Smooth muscle cell (in vitro differentiated cells): ENCODE measurements at regions not wholly inside any gene's neighbourhood (a gene's known extent, or its start where the extent isn't known, plus 50 kb on each side); places are given as distances from the start of the nearest gene placed in this dataset.

Experiments used
- DNase-seq: peaks from one replicate; lab custom pipeline; 2025; ENCODE audit not compliant: unreplicated experiment; lab: John Stamatoyannopoulos, UW
- H2AFZ ChIP-seq: fragments of 200-600 bp; sonication (generic); 2 replicates; pipeline ENCODE4 v1.6.0; 2016; ENCODE audit warnings: antibody characterized with exemption, low read depth, mild to moderate bottlenecking
- H3F3A ChIP-seq: fragments of 200-600 bp; sonication (generic); 2 replicates; pipeline ENCODE4 v1.6.0; 2017; ENCODE audit warnings: antibody characterized with exemption, low read depth
- H3K27ac ChIP-seq: fragments of 200-600 bp; sonication (generic); 2 replicates; pipeline ENCODE4 v1.5.1; 2016; ENCODE audit warnings: low read depth, mild to moderate bottlenecking
- H3K27me3 ChIP-seq: fragments of 200-600 bp; sonication (generic); 2 replicates; pipeline ENCODE4 v1.6.1; 2016; ENCODE audit warnings: low read depth, mild to moderate bottlenecking
- H3K36me3 ChIP-seq: fragments of 200-600 bp; sonication (generic); 2 replicates; pipeline ENCODE4 v1.5.1; 2016; ENCODE audit warnings: low read depth
- H3K4me1 ChIP-seq: fragments of 200-600 bp; sonication (generic); 2 replicates; pipeline ENCODE4 v1.5.1; 2016; ENCODE audit warnings: low read depth
- H3K4me2 ChIP-seq: fragments of 200-600 bp; sonication (generic); 2 replicates; pipeline ENCODE4 v1.6.0; 2016; ENCODE audit warnings: mild to moderate bottlenecking
- H3K4me3 ChIP-seq: fragments of 200-600 bp; sonication (generic); 2 replicates; pipeline ENCODE4 v1.5.1; 2016; ENCODE audit warnings: mild to moderate bottlenecking
- H3K79me2 ChIP-seq: fragments of 200-600 bp; sonication (generic); 2 replicates; pipeline ENCODE4 v1.6.0; 2016; ENCODE audit warnings: low read depth, mild to moderate bottlenecking
- H3K9ac ChIP-seq: fragments of 200-600 bp; sonication (generic); 2 replicates; pipeline ENCODE4 v1.6.0; 2016; ENCODE audit warnings: low read depth
- H3K9me3 ChIP-seq: fragments of 200-600 bp; sonication (generic); replicated peaks from 2 replicates; pipeline ENCODE4 v1.5.1; 2016; ENCODE audit warnings: low read depth
- H4K20me1 ChIP-seq: fragments of 200-600 bp; sonication (generic); 2 replicates; pipeline ENCODE4 v1.6.0; 2016; ENCODE audit warnings: low read depth
- WGBS: methylation state at CpG from one replicate; pipeline ENCODE4 v1.1.7; 2016; ENCODE audit warnings: low lambda C conversion rate; 5-methylcytosine and 5-hydroxymethylcytosine counted together
- TF ChIP-seq, protein P1 (sequence below): fragments of 200-600 bp; sonication (generic); IDR thresholded peaks from 2 replicates; pipeline ENCODE4 v1.5.1; 2017; ENCODE audit warnings: borderline replicate concordance, mild to moderate bottlenecking, antibody characterized with exemption; ENCODE audit not compliant: insufficient read depth, poor library complexity, severe bottlenecking

DNA sequence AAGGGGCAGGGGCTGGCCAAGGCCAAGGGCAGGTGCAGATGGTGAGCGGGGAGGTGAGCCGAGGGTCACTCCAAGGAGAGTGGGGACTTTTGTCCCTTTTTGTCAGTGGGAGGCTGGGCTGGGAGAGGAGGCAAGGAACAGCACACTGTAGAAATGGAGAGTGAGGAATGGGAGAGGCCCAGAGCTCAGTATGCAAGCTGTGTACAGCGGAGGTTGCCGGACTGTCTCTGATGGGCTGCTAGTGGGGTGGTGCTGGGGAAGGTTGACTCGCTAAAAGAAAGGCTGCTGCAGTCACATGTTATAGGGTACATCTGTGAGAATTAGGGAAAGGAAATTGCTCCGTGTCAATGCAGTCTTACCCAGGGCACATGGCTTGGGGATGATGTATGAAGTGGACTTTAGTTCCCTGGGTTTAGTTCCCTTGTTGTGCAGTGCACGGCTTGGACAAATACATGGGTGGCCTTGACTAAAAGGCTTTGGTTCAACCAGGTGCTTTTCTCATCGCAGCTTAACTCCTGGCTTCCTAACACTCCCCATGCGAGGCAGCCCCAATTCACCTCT lies 57.1 kb upstream of the STX18 start:
- no peak overlapping the region for H3K4me3 ChIP-seq
- H3K36me3 ChIP-seq: no peaks in the 10 kb centered on the region
- H3K4me1 ChIP-seq: no peaks in the 10 kb centered on the region
- H4K20me1 ChIP-seq: no peaks in the 10 kb centered on the region
- H3K4me2 ChIP-seq: no peak overlapping the region
- no peak overlapping the region for H3K27ac ChIP-seq
- no peaks in the 10 kb centered on the region for H3K27me3 ChIP-seq
- TF ChIP-seq, protein P1, sequence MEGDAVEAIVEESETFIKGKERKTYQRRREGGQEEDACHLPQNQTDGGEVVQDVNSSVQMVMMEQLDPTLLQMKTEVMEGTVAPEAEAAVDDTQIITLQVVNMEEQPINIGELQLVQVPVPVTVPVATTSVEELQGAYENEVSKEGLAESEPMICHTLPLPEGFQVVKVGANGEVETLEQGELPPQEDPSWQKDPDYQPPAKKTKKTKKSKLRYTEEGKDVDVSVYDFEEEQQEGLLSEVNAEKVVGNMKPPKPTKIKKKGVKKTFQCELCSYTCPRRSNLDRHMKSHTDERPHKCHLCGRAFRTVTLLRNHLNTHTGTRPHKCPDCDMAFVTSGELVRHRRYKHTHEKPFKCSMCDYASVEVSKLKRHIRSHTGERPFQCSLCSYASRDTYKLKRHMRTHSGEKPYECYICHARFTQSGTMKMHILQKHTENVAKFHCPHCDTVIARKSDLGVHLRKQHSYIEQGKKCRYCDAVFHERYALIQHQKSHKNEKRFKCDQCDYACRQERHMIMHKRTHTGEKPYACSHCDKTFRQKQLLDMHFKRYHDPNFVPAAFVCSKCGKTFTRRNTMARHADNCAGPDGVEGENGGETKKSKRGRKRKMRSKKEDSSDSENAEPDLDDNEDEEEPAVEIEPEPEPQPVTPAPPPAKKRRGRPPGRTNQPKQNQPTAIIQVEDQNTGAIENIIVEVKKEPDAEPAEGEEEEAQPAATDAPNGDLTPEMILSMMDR: no peak
- 95% methylated on average over 9 of the region's 9 CpGs for WGBS
- H3K9ac ChIP-seq: no peak overlapping the region
- H2AFZ ChIP-seq: no peak overlapping the region
- no peak for DNase-seq
- H3K79me2 ChIP-seq: no peaks in the 10 kb centered on the region
- no peaks in the 10 kb centered on the region for H3K9me3 ChIP-seq
- H3F3A ChIP-seq: no peaks in the 10 kb centered on the region

GRCh38 chr4:4596720-4597119 lies 54.9 kb upstream of the STX18 start:
- no peak overlapping the region for H2AFZ ChIP-seq
- no peaks in the 10 kb centered on the region for H3K36me3 ChIP-seq
- no peak overlapping the region for H3K27ac ChIP-seq
- no peak overlapping the region for H3K4me3 ChIP-seq
- H3K9ac ChIP-seq: no peak overlapping the region
- no peaks in the 10 kb centered on the region for H3K79me2 ChIP-seq
- no peaks in the 10 kb centered on the region for H3F3A ChIP-seq
- DNase-seq: no peak
- H3K27me3 ChIP-seq: no peaks in the 10 kb centered on the region
- no peaks in the 10 kb centered on the region for H3K9me3 ChIP-seq
- H3K4me1 ChIP-seq: no peaks in the 10 kb centered on the region
- H4K20me1 ChIP-seq: no peaks in the 10 kb centered on the region
- no peak overlapping the region for H3K4me2 ChIP-seq
- 91% methylated on average over 3 of the region's 3 CpGs for WGBS
- TF ChIP-seq, protein P1: no peak

- no peak overlapping the region for H3K27ac ChIP-seq
- whole genome bisulfite sequencing: 89% methylated on average over 1 of the region's 1 CpG
- H3K36me3 ChIP-seq: no peaks in the 10 kb centered on the region
- H3K79me2 ChIP-seq: no peaks in the 10 kb centered on the region
- H3F3A ChIP-seq: no peaks in the 10 kb centered on the region
- TF ChIP-seq, protein P1: no peak
- DNase-seq: no peak
- H3K9ac ChIP-seq: no peak overlapping the region
- no peak overlapping the region for H3K4me2 ChIP-seq
- H3K4me1 ChIP-seq: no peaks in the 10 kb centered on the region
- H3K9me3 ChIP-seq: no peaks in the 10 kb centered on the region
- H3K27me3 ChIP-seq: no peaks in the 10 kb centered on the region
- H3K4me3 ChIP-seq: no peak overlapping the region
- H4K20me1 ChIP-seq: no peaks in the 10 kb centered on the region
- no peak overlapping the region for H2AFZ ChIP-seq
These were observed 53.4 kb upstream of the STX18 start for GRCh38 chr4:4595252-4595651.

DNA sequence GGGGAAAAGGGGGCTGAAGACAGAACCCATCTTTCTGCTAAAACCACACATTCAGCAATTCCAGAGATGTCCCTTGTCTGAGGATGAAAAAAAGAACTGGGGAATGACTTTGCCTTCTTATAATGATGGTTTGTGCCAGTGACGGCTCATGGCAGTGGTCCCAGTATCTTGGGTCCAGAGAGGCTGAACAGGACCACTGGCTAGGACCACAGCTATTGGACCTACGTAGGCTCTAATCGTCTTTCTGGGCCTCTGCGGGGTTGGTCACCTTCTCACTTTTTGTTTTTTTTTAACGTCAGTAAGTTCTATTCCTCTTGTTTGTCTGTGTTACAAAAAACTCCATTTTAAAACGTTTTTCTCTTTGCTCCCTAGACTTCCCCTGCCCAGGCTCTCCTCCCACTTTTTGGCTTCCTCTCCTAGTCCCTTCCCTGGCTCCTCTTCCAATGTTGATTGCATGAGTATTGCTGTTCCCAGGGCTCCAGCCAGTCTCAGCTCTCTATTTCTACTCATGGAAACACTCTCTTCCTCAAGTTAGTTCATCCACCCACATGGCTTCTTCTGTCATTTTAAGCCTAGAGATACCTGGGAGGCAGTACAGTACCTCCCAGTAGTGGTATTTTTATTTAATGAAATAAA lies 52.6 kb upstream of the STX18 start:
- no peaks in the 10 kb centered on the region for H3K4me1 ChIP-seq
- H3K79me2 ChIP-seq: no peaks in the 10 kb centered on the region
- H3K27ac ChIP-seq: no peak overlapping the region
- DNase-seq: no peak
- H3K4me2 ChIP-seq: no peak overlapping the region
- no peaks in the 10 kb centered on the region for H3F3A ChIP-seq
- H3K36me3 ChIP-seq: no peaks in the 10 kb centered on the region
- no peaks in the 10 kb centered on the region for H3K27me3 ChIP-seq
- H2AFZ ChIP-seq: no peak overlapping the region
- TF ChIP-seq, protein P1: no peak
- 97% methylated on average over 6 of the region's 6 CpGs for WGBS
- no peaks in the 10 kb centered on the region for H4K20me1 ChIP-seq
- no peak overlapping the region for H3K4me3 ChIP-seq
- H3K9me3 ChIP-seq: no peaks in the 10 kb centered on the region
- no peak overlapping the region for H3K9ac ChIP-seq
